GM23338 (cell line): ENCODE measurements at regions not wholly inside any gene's neighbourhood (a gene's known extent, or its start where the extent isn't known, plus 50 kb on each side); places are given as distances from the start of the nearest gene placed in this dataset.
A peak's percentile ranks its signal among the peaks of the same experiment; 100 is the strongest.

Experiments used
- ATAC-seq: fragments of 200-7000 bp; cut with Tn5 transposase; 3 replicates; pipeline ENCODE4 v1.9.1; 2020
- DNase-seq: peaks from one replicate; pipeline ENCODE4 v3.0.0-alpha.2; 2015; ENCODE audit warnings: low spot score
- H2AFZ ChIP-seq: fragments of 200-600 bp; sonication (generic); 2 replicates; pipeline ENCODE4 v1.8.0; 2016; ENCODE audit warnings: antibody characterized with exemption, mild to moderate bottlenecking, moderate library complexity
- H3F3A ChIP-seq: fragments of 200-600 bp; sonication (generic); replicated peaks from 2 replicates; pipeline ENCODE4 v1.8.0; 2017; ENCODE audit warnings: antibody characterized with exemption, mixed run types, low read depth
- H3K27ac ChIP-seq: fragments of 200-600 bp; sonication (generic); 2 replicates; pipeline ENCODE4 v1.6.1; 2016; ENCODE audit warnings: low read depth
- H3K27me3 ChIP-seq: fragments of 200-600 bp; sonication (generic); 2 replicates; pipeline ENCODE4 v1.8.0; 2016; ENCODE audit warnings: mild to moderate bottlenecking, mixed run types, moderate library complexity; ENCODE audit not compliant: insufficient read depth
- H3K36me3 ChIP-seq: fragments of 200-600 bp; sonication (generic); 2 replicates; pipeline ENCODE4 v1.8.0; 2016; ENCODE audit warnings: mild to moderate bottlenecking; ENCODE audit not compliant: insufficient read depth
- H3K4me1 ChIP-seq: fragments of 200-600 bp; sonication (generic); 2 replicates; pipeline ENCODE4 v1.8.0; 2016; ENCODE audit warnings: mild to moderate bottlenecking, moderate library complexity; ENCODE audit not compliant: insufficient read depth
- H3K4me2 ChIP-seq: fragments of 200-600 bp; sonication (generic); 2 replicates; pipeline ENCODE4 v1.7.1; 2017; ENCODE audit warnings: mixed run types
- H3K4me3 ChIP-seq: fragments of 200-600 bp; sonication (generic); 2 replicates; pipeline ENCODE4 v1.6.1; 2016; ENCODE audit warnings: mixed run types
- H3K79me2 ChIP-seq: fragments of 200-600 bp; sonication (generic); replicated peaks from 2 replicates; pipeline ENCODE4 v1.8.0; 2017; ENCODE audit warnings: mild to moderate bottlenecking; ENCODE audit not compliant: insufficient read depth
- H3K9me2 ChIP-seq: fragments of 200-600 bp; sonication (generic); 2 replicates; pipeline ENCODE4 v1.8.0; 2017; ENCODE audit not compliant: insufficient read depth
- H4K20me1 ChIP-seq: fragments of 200-600 bp; sonication (generic); replicated peaks from 2 replicates; pipeline ENCODE4 v1.8.0; 2017; ENCODE audit warnings: mild to moderate bottlenecking; ENCODE audit not compliant: insufficient read depth
- H3K27ac Mint-ChIP-seq: 2 replicates; pipeline ENCODE4 v1.8.0; 2020; ENCODE audit warnings: inconsistent platforms, mild to moderate bottlenecking, moderate library complexity, mixed read lengths
- H3K27me3 Mint-ChIP-seq: 3 replicates; pipeline ENCODE4 v1.8.0; 2022; ENCODE audit warnings: low read depth, mild to moderate bottlenecking, moderate library complexity, mixed read lengths, inconsistent platforms; ENCODE audit not compliant: insufficient read depth, poor library complexity
- H3K36me3 Mint-ChIP-seq: 3 replicates; pipeline ENCODE4 v1.8.0; 2021; ENCODE audit warnings: low read depth, mild to moderate bottlenecking, inconsistent platforms, moderate library complexity, mixed read lengths
- H3K4me1 Mint-ChIP-seq: 3 replicates; pipeline ENCODE4 v1.8.0; 2020; ENCODE audit warnings: mild to moderate bottlenecking, inconsistent platforms, mixed read lengths
- H3K4me3 Mint-ChIP-seq: 3 replicates; pipeline ENCODE4 v1.8.0; 2021; ENCODE audit warnings: moderate library complexity, mild to moderate bottlenecking, inconsistent platforms, mixed read lengths
- H3K9me3 Mint-ChIP-seq: 3 replicates; pipeline ENCODE4 v1.8.0; 2020; ENCODE audit warnings: moderate library complexity, mild to moderate bottlenecking, inconsistent platforms, mixed read lengths
- ETS1 ChIP-seq: IDR thresholded peaks from 2 replicates; pipeline ENCODE4 v1.6.1; 2016; ENCODE audit warnings: antibody characterized with exemption
- EZH2 ChIP-seq: fragments of 200-600 bp; sonication (generic); IDR thresholded peaks from one replicate; pipeline ENCODE4 v1.8.0; 2017; ENCODE audit warnings: antibody characterized with exemption, mild to moderate bottlenecking, low read depth; ENCODE audit not compliant: unreplicated experiment
- EZH2phosphoT487 ChIP-seq: fragments of 200-600 bp; sonication (generic); IDR thresholded peaks from one replicate; pipeline ENCODE4 v1.8.1; 2018; ENCODE audit warnings: antibody characterized with exemption; ENCODE audit not compliant: unreplicated experiment
- JUNB ChIP-seq: IDR thresholded peaks from one replicate; pipeline ENCODE4 v1.6.1; 2016; ENCODE audit warnings: antibody characterized with exemption; ENCODE audit not compliant: unreplicated experiment
- NANOG ChIP-seq: IDR thresholded peaks from 2 replicates; pipeline ENCODE4 v1.6.1; 2016; ENCODE audit warnings: antibody characterized with exemption, borderline replicate concordance
- POLR2AphosphoS5 ChIP-seq: IDR thresholded peaks from 2 replicates; pipeline ENCODE4 v1.6.1; 2016; ENCODE audit warnings: antibody characterized with exemption, low read depth
- ZNF331 ChIP-seq: fragments of 250-450 bp; sonication (Bioruptor Pico); IDR thresholded peaks from 2 replicates; pipeline ENCODE4 v1.5.0; 2020; ENCODE audit warnings: low read depth, mild to moderate bottlenecking, moderate library complexity
- TF ChIP-seq, protein P1 (sequence below): fragments of 250-450 bp; sonication (Bioruptor Pico); IDR thresholded peaks from 2 replicates; pipeline ENCODE4 v1.5.0; 2020; ENCODE audit warnings: mild to moderate bottlenecking, moderate library complexity
- TF ChIP-seq, protein P2 (sequence below), 2 experiments: fragments of 200-600 bp in 1 of 2; sonication (generic) in 1 of 2; conservative IDR thresholded peaks; 2 replicates each; pipeline versions ENCODE4 v1.5.1 to v1.6.1; 2016 to 2017; ENCODE audit warnings: antibody characterized with exemption in 2 of 2, low read depth in 2 of 2, mild to moderate bottlenecking in 2 of 2, moderate library complexity in 1 of 2

DNA sequence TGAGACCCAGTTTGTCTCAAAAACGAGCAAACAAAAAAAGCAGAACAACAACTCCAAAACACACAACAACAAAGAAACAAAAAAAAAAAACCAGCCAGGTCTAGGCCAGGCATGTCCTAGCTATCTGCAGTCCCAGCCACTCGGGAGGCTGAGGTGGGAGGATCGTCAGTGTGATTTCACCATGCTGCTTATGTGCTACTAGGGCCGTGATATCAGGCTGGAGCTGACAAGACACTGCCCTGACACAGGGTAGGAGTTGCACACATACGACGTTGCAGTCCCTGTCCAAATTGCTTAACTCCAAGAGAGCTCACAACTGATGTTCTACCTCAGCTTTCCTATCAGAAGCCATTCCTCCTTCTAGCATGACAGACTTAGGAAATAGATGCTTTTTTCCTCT is 204.9 kb downstream of the AASDH start (continued):
- TF ChIP-seq, protein P1, sequence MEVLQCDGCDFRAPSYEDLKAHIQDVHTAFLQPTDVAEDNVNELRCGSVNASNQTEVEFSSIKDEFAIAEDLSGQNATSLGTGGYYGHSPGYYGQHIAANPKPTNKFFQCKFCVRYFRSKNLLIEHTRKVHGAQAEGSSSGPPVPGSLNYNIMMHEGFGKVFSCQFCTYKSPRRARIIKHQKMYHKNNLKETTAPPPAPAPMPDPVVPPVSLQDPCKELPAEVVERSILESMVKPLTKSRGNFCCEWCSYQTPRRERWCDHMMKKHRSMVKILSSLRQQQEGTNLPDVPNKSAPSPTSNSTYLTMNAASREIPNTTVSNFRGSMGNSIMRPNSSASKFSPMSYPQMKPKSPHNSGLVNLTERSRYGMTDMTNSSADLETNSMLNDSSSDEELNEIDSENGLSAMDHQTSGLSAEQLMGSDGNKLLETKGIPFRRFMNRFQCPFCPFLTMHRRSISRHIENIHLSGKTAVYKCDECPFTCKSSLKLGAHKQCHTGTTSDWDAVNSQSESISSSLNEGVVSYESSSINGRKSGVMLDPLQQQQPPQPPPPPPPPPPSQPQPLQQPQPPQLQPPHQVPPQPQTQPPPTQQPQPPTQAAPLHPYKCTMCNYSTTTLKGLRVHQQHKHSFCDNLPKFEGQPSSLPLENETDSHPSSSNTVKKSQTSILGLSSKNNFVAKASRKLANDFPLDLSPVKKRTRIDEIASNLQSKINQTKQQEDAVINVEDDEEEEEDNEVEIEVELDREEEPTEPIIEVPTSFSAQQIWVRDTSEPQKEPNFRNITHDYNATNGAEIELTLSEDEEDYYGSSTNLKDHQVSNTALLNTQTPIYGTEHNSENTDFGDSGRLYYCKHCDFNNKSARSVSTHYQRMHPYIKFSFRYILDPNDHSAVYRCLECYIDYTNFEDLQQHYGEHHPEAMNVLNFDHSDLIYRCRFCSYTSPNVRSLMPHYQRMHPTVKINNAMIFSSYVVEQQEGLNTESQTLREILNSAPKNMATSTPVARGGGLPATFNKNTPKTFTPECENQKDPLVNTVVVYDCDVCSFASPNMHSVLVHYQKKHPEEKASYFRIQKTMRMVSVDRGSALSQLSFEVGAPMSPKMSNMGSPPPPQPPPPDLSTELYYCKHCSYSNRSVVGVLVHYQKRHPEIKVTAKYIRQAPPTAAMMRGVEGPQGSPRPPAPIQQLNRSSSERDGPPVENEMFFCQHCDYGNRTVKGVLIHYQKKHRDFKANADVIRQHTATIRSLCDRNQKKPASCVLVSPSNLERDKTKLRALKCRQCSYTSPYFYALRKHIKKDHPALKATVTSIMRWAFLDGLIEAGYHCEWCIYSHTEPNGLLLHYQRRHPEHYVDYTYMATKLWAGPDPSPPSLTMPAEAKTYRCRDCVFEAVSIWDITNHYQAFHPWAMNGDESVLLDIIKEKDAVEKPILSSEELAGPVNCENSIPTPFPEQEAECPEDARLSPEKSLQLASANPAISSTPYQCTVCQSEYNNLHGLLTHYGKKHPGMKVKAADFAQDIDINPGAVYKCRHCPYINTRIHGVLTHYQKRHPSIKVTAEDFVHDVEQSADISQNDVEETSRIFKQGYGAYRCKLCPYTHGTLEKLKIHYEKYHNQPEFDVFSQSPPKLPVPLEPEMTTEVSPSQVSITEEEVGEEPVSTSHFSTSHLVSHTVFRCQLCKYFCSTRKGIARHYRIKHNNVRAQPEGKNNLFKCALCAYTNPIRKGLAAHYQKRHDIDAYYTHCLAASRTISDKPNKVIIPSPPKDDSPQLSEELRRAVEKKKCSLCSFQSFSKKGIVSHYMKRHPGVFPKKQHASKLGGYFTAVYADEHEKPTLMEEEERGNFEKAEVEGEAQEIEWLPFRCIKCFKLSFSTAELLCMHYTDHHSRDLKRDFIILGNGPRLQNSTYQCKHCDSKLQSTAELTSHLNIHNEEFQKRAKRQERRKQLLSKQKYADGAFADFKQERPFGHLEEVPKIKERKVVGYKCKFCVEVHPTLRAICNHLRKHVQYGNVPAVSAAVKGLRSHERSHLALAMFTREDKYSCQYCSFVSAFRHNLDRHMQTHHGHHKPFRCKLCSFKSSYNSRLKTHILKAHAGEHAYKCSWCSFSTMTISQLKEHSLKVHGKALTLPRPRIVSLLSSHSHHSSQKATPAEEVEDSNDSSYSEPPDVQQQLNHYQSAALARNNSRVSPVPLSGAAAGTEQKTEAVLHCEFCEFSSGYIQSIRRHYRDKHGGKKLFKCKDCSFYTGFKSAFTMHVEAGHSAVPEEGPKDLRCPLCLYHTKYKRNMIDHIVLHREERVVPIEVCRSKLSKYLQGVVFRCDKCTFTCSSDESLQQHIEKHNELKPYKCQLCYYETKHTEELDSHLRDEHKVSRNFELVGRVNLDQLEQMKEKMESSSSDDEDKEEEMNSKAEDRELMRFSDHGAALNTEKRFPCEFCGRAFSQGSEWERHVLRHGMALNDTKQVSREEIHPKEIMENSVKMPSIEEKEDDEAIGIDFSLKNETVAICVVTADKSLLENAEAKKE, result no peak
- no peak for TF ChIP-seq NANOG
- no peak for TF ChIP-seq ZNF331 (CRISPR knock-in tag)
- no peak for TF ChIP-seq EZH2phosphoT487
- TF ChIP-seq ETS1, result no peak

DNA sequence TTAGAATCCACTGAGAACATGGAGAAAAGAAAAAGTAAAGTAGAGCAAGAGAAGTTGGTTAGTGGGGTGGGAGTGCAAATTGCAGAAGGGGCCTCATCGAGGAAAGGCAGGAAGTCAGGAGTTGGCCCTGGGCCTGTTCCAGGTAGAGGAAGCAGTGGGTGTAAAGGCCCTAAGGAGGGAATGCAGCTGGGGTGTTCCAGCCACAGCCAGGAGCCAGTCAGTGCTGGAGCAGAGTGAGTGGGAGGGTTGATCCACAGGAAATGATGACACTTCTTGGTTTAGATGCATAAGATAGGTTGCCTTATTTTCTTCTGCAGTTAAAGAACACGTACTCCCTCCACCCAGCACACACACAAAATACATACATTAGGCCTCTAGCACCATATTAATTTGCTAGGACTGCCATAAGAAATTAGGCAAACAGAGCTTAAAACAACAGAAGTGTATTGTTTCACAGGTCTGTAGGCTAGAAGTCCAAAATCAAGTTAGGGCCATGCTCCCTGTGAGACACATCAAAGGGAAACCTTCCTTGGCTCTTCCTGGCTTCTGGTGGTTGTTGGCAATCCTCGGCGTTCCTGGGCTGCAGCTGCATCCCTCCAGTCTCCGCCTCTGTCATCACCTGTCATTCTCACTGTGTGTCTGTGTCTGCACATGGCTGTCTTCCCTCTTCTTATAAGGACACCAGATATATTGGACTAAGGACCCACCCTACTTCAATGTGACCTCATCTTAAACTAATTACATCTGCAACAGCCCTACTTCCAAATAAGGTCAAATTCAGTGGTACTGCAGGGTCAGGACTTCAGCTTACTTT is 205.9 kb downstream of the AASDH start:
- Histone ChIP-seq H3K36me3 (no peaks in the 10 kb centered on the region), H3K27ac (no peak overlapping the region), H3K4me3 (no peak overlapping the region), H3K9me2 (no peaks in the 10 kb centered on the region), H4K20me1 (no peaks in the 10 kb centered on the region), H3K4me2 (no peak overlapping the region), H2AFZ (no peak overlapping the region), H3K79me2 (peaks cover 11% of the 10 kb centered on the region; the same call in 1 of the 2 replicates), H3K4me1 (no peaks in the 10 kb centered on the region), H3K27me3 (no peaks in the 10 kb centered on the region), H3F3A (no peaks in the 10 kb centered on the region)
- Mint-ChIP-seq H3K4me3 (no peak overlapping the region), H3K9me3 (peaks cover 11% of the 10 kb centered on the region; the same call in 2 of the 3 replicates), H3K36me3 (peaks cover 29% of the 10 kb centered on the region), H3K27me3 (peaks cover 3% of the 10 kb centered on the region), H3K4me1 (peaks cover 7% of the 10 kb centered on the region), H3K27ac (peak overlapping the region; percentile 18; the same call in 1 of the 2 replicates)
- DNase-seq, result no peak
- ATAC-seq, result no peak
- TF ChIP-seq EZH2 (no peak), ZNF331 (CRISPR knock-in tag) (no peak), EZH2phosphoT487 (no peak), JUNB (no peak), POLR2AphosphoS5 (no peak), ETS1 (no peak)
- TF ChIP-seq, protein P2, sequence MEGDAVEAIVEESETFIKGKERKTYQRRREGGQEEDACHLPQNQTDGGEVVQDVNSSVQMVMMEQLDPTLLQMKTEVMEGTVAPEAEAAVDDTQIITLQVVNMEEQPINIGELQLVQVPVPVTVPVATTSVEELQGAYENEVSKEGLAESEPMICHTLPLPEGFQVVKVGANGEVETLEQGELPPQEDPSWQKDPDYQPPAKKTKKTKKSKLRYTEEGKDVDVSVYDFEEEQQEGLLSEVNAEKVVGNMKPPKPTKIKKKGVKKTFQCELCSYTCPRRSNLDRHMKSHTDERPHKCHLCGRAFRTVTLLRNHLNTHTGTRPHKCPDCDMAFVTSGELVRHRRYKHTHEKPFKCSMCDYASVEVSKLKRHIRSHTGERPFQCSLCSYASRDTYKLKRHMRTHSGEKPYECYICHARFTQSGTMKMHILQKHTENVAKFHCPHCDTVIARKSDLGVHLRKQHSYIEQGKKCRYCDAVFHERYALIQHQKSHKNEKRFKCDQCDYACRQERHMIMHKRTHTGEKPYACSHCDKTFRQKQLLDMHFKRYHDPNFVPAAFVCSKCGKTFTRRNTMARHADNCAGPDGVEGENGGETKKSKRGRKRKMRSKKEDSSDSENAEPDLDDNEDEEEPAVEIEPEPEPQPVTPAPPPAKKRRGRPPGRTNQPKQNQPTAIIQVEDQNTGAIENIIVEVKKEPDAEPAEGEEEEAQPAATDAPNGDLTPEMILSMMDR (conservative IDR thresholded peaks at IDR 0.05; ENCODE audit: low read depth in 2 of 2), result no peak
